ENCODE measurements at regions not wholly inside any gene's neighbourhood (a gene's known extent, or its start where the extent isn't known, plus 50 kb on each side); places are given as distances from the start of the nearest gene placed in this dataset.

DNA sequence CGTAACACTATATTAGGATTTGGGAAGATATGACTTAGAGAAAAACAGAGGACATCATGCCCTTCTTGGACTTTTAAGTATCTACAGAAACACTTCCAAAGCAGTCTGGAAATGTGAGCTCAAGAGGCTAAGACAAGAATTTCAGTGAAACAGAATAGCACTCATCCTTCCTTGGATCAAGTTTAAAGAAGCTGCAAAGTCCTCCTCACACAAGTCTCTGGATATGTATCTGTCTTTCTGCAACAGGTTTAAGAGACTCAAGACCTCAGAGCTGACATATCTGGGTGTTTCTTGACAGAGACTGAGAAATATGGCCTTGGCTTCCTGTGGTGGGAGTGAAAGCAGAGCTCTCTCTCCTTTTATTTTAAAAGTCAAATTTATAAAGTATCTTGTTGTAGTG, 82.5 kb upstream of the GIMD1 start:
- no peak for TF ChIP-seq CTCF (IDR thresholded peaks at IDR 0.05; ENCODE audit: insufficient read depth, low read depth, low read length, missing control alignments)
- no peak for DNase-seq (ENCODE audit: low read depth)
- no peak overlapping the region for H3K4me3 ChIP-seq (ENCODE audit: low read depth, low read length)

DNA sequence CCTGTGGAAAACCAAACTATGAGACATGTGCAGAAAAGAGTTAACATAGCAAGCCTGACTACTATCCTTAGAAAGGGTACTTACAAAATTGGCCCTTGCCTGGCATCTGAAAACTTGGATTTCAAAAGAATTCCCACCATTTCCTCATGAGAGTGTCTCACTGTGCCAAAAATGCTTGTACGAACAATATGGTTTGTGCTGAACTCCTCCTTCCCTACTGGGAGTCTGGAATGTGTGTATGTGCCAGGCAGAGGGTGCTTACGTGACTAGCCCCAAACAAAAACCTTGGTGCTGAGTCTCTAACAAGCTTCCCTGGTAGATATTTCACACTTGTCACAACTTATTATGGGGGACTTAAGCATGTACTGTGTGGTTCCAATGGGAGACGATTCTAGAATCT, 81.7 kb upstream of the GIMD1 start:
- no peak for TF ChIP-seq CTCF (IDR thresholded peaks at IDR 0.05; ENCODE audit: insufficient read depth, low read depth, low read length, missing control alignments)
- H3K4me3 ChIP-seq (ENCODE audit: low read depth, low read length): no peak overlapping the region
- DNase-seq (ENCODE audit: low read depth): no peak

DNA sequence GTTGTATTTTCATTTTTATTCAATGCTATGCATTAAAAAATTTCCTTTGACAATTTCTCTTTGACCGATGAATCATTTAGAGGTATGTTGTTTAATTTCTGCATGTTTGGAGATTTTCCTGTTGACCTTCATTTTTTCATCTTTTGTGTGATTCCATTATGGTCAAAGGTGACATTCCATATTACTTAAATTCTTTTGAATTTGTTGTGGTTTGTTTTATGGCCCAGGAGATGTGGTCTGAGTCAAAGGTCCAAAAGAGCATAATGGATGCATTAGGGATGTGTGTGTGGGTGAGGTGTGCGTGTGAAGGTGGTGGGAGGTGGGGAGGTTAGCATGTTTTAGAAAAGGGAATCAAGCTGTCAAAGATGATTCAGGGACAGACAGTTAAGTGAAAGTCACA, 76.0 kb upstream of the GIMD1 start:
- DNase-seq (ENCODE audit: low read depth): no peak
- TF ChIP-seq CTCF (IDR thresholded peaks at IDR 0.05; ENCODE audit: insufficient read depth, low read depth, low read length, missing control alignments): no peak
- no peak overlapping the region for H3K4me3 ChIP-seq (ENCODE audit: low read depth, low read length)

- no peak for DNase-seq (ENCODE audit: low read depth)
Measured at GRCh38 chr4:106430797-106431196, 62.2 kb upstream of the GIMD1 start.

GRCh38 chr4:106429885-106430284, 61.3 kb upstream of the GIMD1 start:
- H3K4me3 ChIP-seq (ENCODE audit: low read depth, low read length): no peak overlapping the region
- DNase-seq (ENCODE audit: low read depth): no peak
- no peak for TF ChIP-seq CTCF (IDR thresholded peaks at IDR 0.05; ENCODE audit: insufficient read depth, low read depth, low read length, missing control alignments)

More at GRCh38 chr4:106430797-106431196, 62.2 kb upstream of the GIMD1 start:
- no peak for TF ChIP-seq CTCF (IDR thresholded peaks at IDR 0.05; ENCODE audit: insufficient read depth, low read depth, low read length, missing control alignments)
- no peak overlapping the region for H3K4me3 ChIP-seq (ENCODE audit: low read depth, low read length)

- no peak overlapping the region for H3K4me3 ChIP-seq (ENCODE audit: low read depth, low read length)
- no peak for TF ChIP-seq CTCF (IDR thresholded peaks at IDR 0.05; ENCODE audit: insufficient read depth, low read depth, low read length, missing control alignments)
- no peak for DNase-seq (ENCODE audit: low read depth)
Measured at GRCh38 chr4:106426069-106426468, 57.5 kb upstream of the GIMD1 start.

DNA sequence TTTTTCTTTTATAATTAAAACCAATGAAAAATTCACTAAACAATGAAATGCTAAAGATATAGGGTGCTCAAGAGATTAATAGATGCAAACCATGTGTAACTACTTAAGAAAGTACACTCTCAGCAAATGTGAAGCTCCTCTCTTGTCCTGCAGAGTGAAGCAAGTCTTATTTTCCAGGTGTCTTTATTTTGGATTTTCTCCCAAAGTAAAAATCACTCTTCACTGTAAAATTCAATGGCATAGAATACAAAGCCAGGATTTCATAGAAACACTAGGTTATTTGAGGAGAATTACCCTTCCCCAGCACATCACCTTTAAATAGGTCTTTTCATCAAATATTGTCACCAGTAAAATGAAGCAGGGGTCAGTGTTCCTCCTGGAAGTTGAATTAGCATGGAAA, 57.0 kb upstream of the GIMD1 start:
- H3K4me3 ChIP-seq (ENCODE audit: low read depth, low read length): no peak overlapping the region
- DNase-seq (ENCODE audit: low read depth): no peak
- TF ChIP-seq CTCF (IDR thresholded peaks at IDR 0.05; ENCODE audit: insufficient read depth, low read depth, low read length, missing control alignments): no peak

Data from GM12865 (cell line).